Ovary (tissue), 3 donors: ENCODE measurements at regions not wholly inside any gene's neighbourhood (a gene's known extent, or its start where the extent isn't known, plus 50 kb on each side); places are given as distances from the start of the nearest gene placed in this dataset.

Experiments used
- EP300 ChIP-seq: sonication (generic); formaldehyde crosslinking; IDR thresholded peaks from one replicate; pipeline ENCODE4 v1.6.1; 2017; ENCODE audit warnings: antibody characterized with exemption
- POLR2A ChIP-seq: fragments of 450-650 bp; IDR thresholded peaks from one replicate; pipeline ENCODE4 v1.6.1; 2017; ENCODE audit warnings: antibody characterized with exemption, mild to moderate bottlenecking, moderate library complexity
- TF ChIP-seq, protein P1 (sequence below), 3 donors: fragments of 450-650 bp in 2 of 3; fragments of 200-600 bp in 1 of 3; IDR thresholded peaks; one replicate each; pipeline versions ENCODE4 v1.5.1 to v1.8.0; 2016 to 2022; ENCODE audit warnings: antibody characterized with exemption in 3 of 3, mild to moderate bottlenecking in 1 of 3
- donor health status: DM: no; HTN: no; CAD: no.

DNA sequence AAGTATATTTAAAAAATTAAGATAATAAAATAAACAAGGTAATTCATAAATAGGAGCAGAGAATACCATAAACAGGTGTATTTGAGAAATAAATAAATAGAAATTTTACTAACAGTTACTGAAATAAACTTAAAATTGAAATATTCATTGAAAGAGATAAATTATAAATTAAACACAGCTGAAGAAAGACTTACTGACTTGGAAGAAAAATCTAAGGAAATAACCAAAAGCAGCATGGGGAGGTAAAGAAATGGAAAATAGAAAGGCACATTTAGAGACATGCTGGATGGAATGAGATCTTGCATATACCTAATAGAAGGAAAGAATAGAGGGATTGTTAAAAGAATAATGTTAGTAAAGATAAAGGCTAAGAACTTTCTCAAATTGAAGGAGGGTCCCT lies 96.3 kb downstream of the SOX11 start:
- TF ChIP-seq POLR2A (no peak), EP300 (no peak)
- TF ChIP-seq, protein P1, sequence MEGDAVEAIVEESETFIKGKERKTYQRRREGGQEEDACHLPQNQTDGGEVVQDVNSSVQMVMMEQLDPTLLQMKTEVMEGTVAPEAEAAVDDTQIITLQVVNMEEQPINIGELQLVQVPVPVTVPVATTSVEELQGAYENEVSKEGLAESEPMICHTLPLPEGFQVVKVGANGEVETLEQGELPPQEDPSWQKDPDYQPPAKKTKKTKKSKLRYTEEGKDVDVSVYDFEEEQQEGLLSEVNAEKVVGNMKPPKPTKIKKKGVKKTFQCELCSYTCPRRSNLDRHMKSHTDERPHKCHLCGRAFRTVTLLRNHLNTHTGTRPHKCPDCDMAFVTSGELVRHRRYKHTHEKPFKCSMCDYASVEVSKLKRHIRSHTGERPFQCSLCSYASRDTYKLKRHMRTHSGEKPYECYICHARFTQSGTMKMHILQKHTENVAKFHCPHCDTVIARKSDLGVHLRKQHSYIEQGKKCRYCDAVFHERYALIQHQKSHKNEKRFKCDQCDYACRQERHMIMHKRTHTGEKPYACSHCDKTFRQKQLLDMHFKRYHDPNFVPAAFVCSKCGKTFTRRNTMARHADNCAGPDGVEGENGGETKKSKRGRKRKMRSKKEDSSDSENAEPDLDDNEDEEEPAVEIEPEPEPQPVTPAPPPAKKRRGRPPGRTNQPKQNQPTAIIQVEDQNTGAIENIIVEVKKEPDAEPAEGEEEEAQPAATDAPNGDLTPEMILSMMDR (IDR thresholded peaks at IDR 0.05) = no peak
